ENCODE measurements at regions not wholly inside any gene's neighbourhood (a gene's known extent, or its start where the extent isn't known, plus 50 kb on each side); places are given as distances from the start of the nearest gene placed in this dataset.

DNA sequence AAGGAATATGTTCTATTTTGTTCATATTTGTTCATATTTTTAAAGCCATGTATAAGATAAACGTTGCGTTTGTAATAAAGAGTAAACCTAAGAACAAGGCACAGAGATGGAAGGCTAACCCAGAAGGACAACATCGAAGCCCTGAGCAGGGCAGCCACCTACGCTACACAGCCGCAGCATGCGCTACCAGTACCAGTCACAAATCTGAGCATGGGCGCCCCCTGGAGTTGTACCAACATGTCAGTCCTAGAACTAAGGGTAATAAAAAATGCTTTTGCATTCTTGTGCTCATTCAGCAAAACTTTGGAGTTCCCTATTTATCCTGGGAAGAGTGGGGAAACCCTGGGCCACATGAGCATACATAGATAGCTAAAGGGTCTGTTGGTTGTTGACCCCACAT, 70.6 kb downstream of the PLEKHG1 start:
- DNase-seq: no peak
- Histone ChIP-seq H3K27ac (ENCODE audit: low read length) (no peak overlapping the region), H2AFZ (ENCODE audit: low read length) (no peak overlapping the region), H3K4me2 (ENCODE audit: low read depth, low read length) (no peak overlapping the region), H4K20me1 (ENCODE audit: insufficient read depth, low read length) (no peaks in the 10 kb centered on the region), H3K36me3 (replicated peaks; ENCODE audit: insufficient read depth, low read length) (no peaks in the 10 kb centered on the region), H3K9ac (ENCODE audit: low read length) (no peak overlapping the region), H3K9me2 (replicated peaks; ENCODE audit: insufficient read depth, low read length) (no peaks in the 10 kb centered on the region), H3F3A (ENCODE audit: insufficient read depth, low read length) (no peaks in the 10 kb centered on the region), H3K4me3 (ENCODE audit: low read length) (no peak overlapping the region), H3K79me2 (ENCODE audit: low read length) (no peaks in the 10 kb centered on the region), H3K27me3 (replicated peaks; ENCODE audit: insufficient read depth, low read length) (no peaks in the 10 kb centered on the region), H3K4me1 (ENCODE audit: low read length) (no peaks in the 10 kb centered on the region), H3K9me3 (replicated peaks; ENCODE audit: insufficient read depth, low read length) (no peaks in the 10 kb centered on the region)
- TF ChIP-seq EZH2 (optimal IDR thresholded peaks at IDR 0.05; ENCODE audit: low read depth, low read length): no peak
- no peak for TF ChIP-seq CTCF (IDR thresholded peaks at IDR 0.05; ENCODE audit: low read length)
- TF ChIP-seq EZH2phosphoT487 (IDR thresholded peaks at IDR 0.05; ENCODE audit: low read length): no peak

GRCh38 chr6:150672800-150673199, 73.1 kb downstream of the PLEKHG1 start:
- Histone ChIP-seq H2AFZ (ENCODE audit: low read length) (no peak overlapping the region), H3K79me2 (ENCODE audit: low read length) (no peaks in the 10 kb centered on the region), H3F3A (ENCODE audit: insufficient read depth, low read length) (no peaks in the 10 kb centered on the region), H4K20me1 (ENCODE audit: insufficient read depth, low read length) (no peaks in the 10 kb centered on the region), H3K36me3 (replicated peaks; ENCODE audit: insufficient read depth, low read length) (no peaks in the 10 kb centered on the region), H3K4me1 (ENCODE audit: low read length) (no peaks in the 10 kb centered on the region), H3K27ac (ENCODE audit: low read length) (no peak overlapping the region), H3K9ac (ENCODE audit: low read length) (no peak overlapping the region), H3K9me2 (replicated peaks; ENCODE audit: insufficient read depth, low read length) (no peaks in the 10 kb centered on the region), H3K9me3 (replicated peaks; ENCODE audit: insufficient read depth, low read length) (no peaks in the 10 kb centered on the region), H3K4me2 (ENCODE audit: low read depth, low read length) (no peak overlapping the region), H3K27me3 (replicated peaks; ENCODE audit: insufficient read depth, low read length) (no peaks in the 10 kb centered on the region), H3K4me3 (ENCODE audit: low read length) (no peak overlapping the region)
- DNase-seq: no peak
- no peak for TF ChIP-seq EZH2phosphoT487 (IDR thresholded peaks at IDR 0.05; ENCODE audit: low read length)
- TF ChIP-seq EZH2 (optimal IDR thresholded peaks at IDR 0.05; ENCODE audit: low read depth, low read length): no peak
- TF ChIP-seq CTCF (IDR thresholded peaks at IDR 0.05; ENCODE audit: low read length): no peak

GRCh38 chr6:150673720-150674346, 74.1 kb downstream of the PLEKHG1 start:
- H3K9ac ChIP-seq (ENCODE audit: low read length): no peak overlapping the region
- H3K36me3 ChIP-seq (replicated peaks; ENCODE audit: insufficient read depth, low read length): no peaks in the 10 kb centered on the region
- no peaks in the 10 kb centered on the region for H3K79me2 ChIP-seq (ENCODE audit: low read length)
- H2AFZ ChIP-seq (ENCODE audit: low read length): no peak overlapping the region
- no peak overlapping the region for H3K27ac ChIP-seq (ENCODE audit: low read length)
- no peak for TF ChIP-seq EZH2 (optimal IDR thresholded peaks at IDR 0.05; ENCODE audit: low read depth, low read length)
- TF ChIP-seq CTCF (IDR thresholded peaks at IDR 0.05; ENCODE audit: low read length): no peak
- H3K4me2 ChIP-seq (ENCODE audit: low read depth, low read length): no peak overlapping the region
- H3K9me2 ChIP-seq (replicated peaks; ENCODE audit: insufficient read depth, low read length): no peaks in the 10 kb centered on the region
- no peak overlapping the region for H3K4me3 ChIP-seq (ENCODE audit: low read length)
- H4K20me1 ChIP-seq (ENCODE audit: insufficient read depth, low read length): no peaks in the 10 kb centered on the region
- no peaks in the 10 kb centered on the region for H3F3A ChIP-seq (ENCODE audit: insufficient read depth, low read length)
- H3K27me3 ChIP-seq (replicated peaks; ENCODE audit: insufficient read depth, low read length): no peaks in the 10 kb centered on the region
- no peaks in the 10 kb centered on the region for H3K9me3 ChIP-seq (replicated peaks; ENCODE audit: insufficient read depth, low read length)
- DNase-seq: no peak
- no peaks in the 10 kb centered on the region for H3K4me1 ChIP-seq (ENCODE audit: low read length)
